ENCODE measurements at regions not wholly inside any gene's neighbourhood (a gene's known extent, or its start where the extent isn't known, plus 50 kb on each side); places are given as distances from the start of the nearest gene placed in this dataset.

DNA sequence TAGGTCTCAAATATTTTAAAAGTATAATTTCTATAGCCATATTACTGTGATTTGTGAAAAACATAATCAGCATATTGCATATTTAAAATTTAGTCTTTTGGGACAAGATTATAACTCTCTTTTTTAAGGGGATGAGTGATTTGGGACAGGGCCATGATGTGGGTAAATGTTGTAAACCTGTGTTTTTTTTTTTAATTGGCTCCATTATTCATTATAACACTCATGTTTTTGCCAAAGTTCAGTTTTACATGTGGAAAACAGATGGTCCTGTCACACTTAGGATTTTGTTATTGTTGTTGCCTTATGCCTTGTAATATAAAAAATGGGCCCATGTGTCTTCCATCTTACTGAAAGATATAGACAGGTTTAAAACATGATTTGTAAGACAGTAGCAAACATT is 1413.5 kb upstream of the RAG2 start:
- Histone ChIP-seq H3K4me1 (ENCODE audit: control insufficient read depth in 1 of 2, insufficient read depth in 2 of 2, low read length in 2 of 2) (no peaks in the 10 kb centered on the region), H4K20me1 (ENCODE audit: insufficient read depth, low read length) (no peaks in the 10 kb centered on the region), H2AFZ (ENCODE audit: insufficient read depth, low read depth, low read length, poor library complexity, severe bottlenecking) (no peak overlapping the region), H3K27me3 (ENCODE audit: control insufficient read depth in 2 of 2, insufficient read depth in 2 of 2, low read length in 2 of 2) (no peaks in the 10 kb centered on the region), H3K27ac (ENCODE audit: low read depth in 1 of 2, low read length in 2 of 2) (no peak overlapping the region), H3K9me3 (replicated peaks in 1 of 2; ENCODE audit: control insufficient read depth in 1 of 2, insufficient read depth in 1 of 2, low read length in 2 of 2) (peaks cover 0 to 8% of the 10 kb centered on the region in 2 donors), H3K4me2 (replicated peaks; ENCODE audit: extremely low read depth, low read length, poor library complexity, severe bottlenecking) (no peak overlapping the region), H3K4me3 (replicated peaks in 1 of 3; ENCODE audit: low read depth in 2 of 3, low read length in 3 of 3) (no peak overlapping the region), H3K36me3 (replicated peaks in 1 of 2; ENCODE audit: control insufficient read depth in 1 of 2, insufficient read depth in 2 of 2, low read length in 2 of 2) (no peaks in the 10 kb centered on the region), H3K79me2 (ENCODE audit: insufficient read depth, low read length) (no peaks in the 10 kb centered on the region), H3K9ac (ENCODE audit: insufficient read depth, low read length, poor library complexity, severe bottlenecking) (no peak overlapping the region)
- TF ChIP-seq, protein P1, sequence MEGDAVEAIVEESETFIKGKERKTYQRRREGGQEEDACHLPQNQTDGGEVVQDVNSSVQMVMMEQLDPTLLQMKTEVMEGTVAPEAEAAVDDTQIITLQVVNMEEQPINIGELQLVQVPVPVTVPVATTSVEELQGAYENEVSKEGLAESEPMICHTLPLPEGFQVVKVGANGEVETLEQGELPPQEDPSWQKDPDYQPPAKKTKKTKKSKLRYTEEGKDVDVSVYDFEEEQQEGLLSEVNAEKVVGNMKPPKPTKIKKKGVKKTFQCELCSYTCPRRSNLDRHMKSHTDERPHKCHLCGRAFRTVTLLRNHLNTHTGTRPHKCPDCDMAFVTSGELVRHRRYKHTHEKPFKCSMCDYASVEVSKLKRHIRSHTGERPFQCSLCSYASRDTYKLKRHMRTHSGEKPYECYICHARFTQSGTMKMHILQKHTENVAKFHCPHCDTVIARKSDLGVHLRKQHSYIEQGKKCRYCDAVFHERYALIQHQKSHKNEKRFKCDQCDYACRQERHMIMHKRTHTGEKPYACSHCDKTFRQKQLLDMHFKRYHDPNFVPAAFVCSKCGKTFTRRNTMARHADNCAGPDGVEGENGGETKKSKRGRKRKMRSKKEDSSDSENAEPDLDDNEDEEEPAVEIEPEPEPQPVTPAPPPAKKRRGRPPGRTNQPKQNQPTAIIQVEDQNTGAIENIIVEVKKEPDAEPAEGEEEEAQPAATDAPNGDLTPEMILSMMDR (IDR thresholded peaks at IDR 0.05) = no peak
- no peak for DNase-seq
- Mint-ChIP-seq H3K4me3 (no peak overlapping the region), H3K27me3 (ENCODE audit: low read depth in 3 of 3) (no peaks in the 10 kb centered on the region), H3K4me1 (no peaks in the 10 kb centered on the region), H3K36me3 (no peaks in the 10 kb centered on the region), H3K9me3 (peaks cover 0 to 6% (median 0%) of the 10 kb centered on the region in 7 donors), H3K27ac (no peak overlapping the region)
- intact Hi-C loops (cut with micrococcal nuclease) = no loop called here

- no peaks in the 10 kb centered on the region for H4K20me1 ChIP-seq (ENCODE audit: insufficient read depth, low read length)
- no peak overlapping the region for H3K27ac ChIP-seq (ENCODE audit: low read depth in 1 of 2, low read length in 2 of 2)
- no peaks in the 10 kb centered on the region for H3K4me1 ChIP-seq (ENCODE audit: control insufficient read depth in 1 of 2, insufficient read depth in 2 of 2, low read length in 2 of 2)
- H3K27ac Mint-ChIP-seq = no peak overlapping the region
- intact Hi-C loops (cut with micrococcal nuclease) = no loop called here
- no peak overlapping the region for H3K4me2 ChIP-seq (replicated peaks; ENCODE audit: extremely low read depth, low read length, poor library complexity, severe bottlenecking)
- H3K4me1 Mint-ChIP-seq = no peaks in the 10 kb centered on the region
- no peaks in the 10 kb centered on the region for H3K27me3 ChIP-seq (ENCODE audit: control insufficient read depth in 2 of 2, insufficient read depth in 2 of 2, low read length in 2 of 2)
- no CpG with 5 or more reads among the region's 1 CpG for WGBS (ENCODE audit: insufficient coverage)
- peaks cover 0 to 4% of the 10 kb centered on the region in 2 donors for H3K9me3 ChIP-seq (replicated peaks in 1 of 2; ENCODE audit: control insufficient read depth in 1 of 2, insufficient read depth in 1 of 2, low read length in 2 of 2)
- H3K4me3 Mint-ChIP-seq = no peak overlapping the region
- H3K79me2 ChIP-seq (ENCODE audit: insufficient read depth, low read length) = no peaks in the 10 kb centered on the region
- H3K27me3 Mint-ChIP-seq (ENCODE audit: low read depth in 3 of 3) = no peaks in the 10 kb centered on the region
- H2AFZ ChIP-seq (ENCODE audit: insufficient read depth, low read depth, low read length, poor library complexity, severe bottlenecking) = no peak overlapping the region
- H3K9ac ChIP-seq (ENCODE audit: insufficient read depth, low read length, poor library complexity, severe bottlenecking) = no peak overlapping the region
- no peaks in the 10 kb centered on the region for H3K36me3 Mint-ChIP-seq
- TF ChIP-seq, protein P1 (IDR thresholded peaks at IDR 0.05) = no peak
- H3K36me3 ChIP-seq (replicated peaks in 1 of 2; ENCODE audit: control insufficient read depth in 1 of 2, insufficient read depth in 2 of 2, low read length in 2 of 2) = no peaks in the 10 kb centered on the region
- no peak for DNase-seq
- peaks cover 0 to 3% (median 0%) of the 10 kb centered on the region in 7 donors for H3K9me3 Mint-ChIP-seq
- no peak overlapping the region for H3K4me3 ChIP-seq (replicated peaks in 1 of 3; ENCODE audit: low read depth in 2 of 3, low read length in 3 of 3)
Measured at GRCh38 chr11:38009932-38010331, 1411.9 kb upstream of the RAG2 start.
